ENCODE measurements at regions not wholly inside any gene's neighbourhood (a gene's known extent, or its start where the extent isn't known, plus 50 kb on each side); places are given as distances from the start of the nearest gene placed in this dataset.

DNA sequence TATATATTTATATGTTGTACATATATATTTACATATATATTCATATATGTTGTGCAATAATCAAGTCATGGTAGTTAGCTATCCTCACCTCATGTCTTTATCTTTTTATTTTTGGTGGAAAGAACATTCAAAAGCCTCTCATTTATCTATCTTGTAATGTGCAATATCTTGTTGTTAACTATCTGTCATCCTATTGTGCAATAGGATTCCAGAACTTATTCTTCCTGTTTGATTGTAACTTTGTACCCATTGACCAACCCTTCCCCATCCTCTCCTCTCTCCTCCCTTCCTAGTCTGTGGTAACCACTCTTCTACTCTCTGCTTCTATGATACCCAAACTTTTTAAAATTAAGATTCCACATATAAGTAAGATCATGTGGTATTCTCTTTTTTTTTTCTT lies 115.6 kb upstream of the PDGFD start:
- Histone ChIP-seq H3K4ac (ENCODE audit: low read depth, low read length) (no peak overlapping the region), H2AK9ac (replicated peaks; ENCODE audit: low read depth, low read length, poor library complexity) (no peak overlapping the region), H2BK20ac (ENCODE audit: low read depth, low read length) (no peak overlapping the region), H2AFZ (replicated peaks; ENCODE audit: low read length, poor library complexity) (no peak overlapping the region), H2BK120ac (ENCODE audit: low read depth, low read length) (no peak overlapping the region), H3K4me2 (ENCODE audit: low read depth, low read length) (no peak overlapping the region), H2AK5ac (ENCODE audit: low read depth, low read length) (no peak overlapping the region), H4K5ac (ENCODE audit: low read depth, low read length) (no peak overlapping the region), H4K91ac (ENCODE audit: insufficient read depth, low read depth, low read length) (no peak overlapping the region), H3K56ac (ENCODE audit: extremely low read depth, insufficient read depth, low read length) (no peak overlapping the region), H3K9ac (ENCODE audit: low read depth, low read length) (no peak overlapping the region), H3K4me1 (ENCODE audit: control insufficient read depth, insufficient read depth, low read length) (no peaks in the 10 kb centered on the region), H3K23ac (ENCODE audit: low read depth, low read length) (no peak overlapping the region), H3K4me3 (ENCODE audit: insufficient read depth, low read depth, low read length) (no peak overlapping the region), H3K27me3 (ENCODE audit: control insufficient read depth, insufficient read depth, low read length) (no peaks in the 10 kb centered on the region), H2BK15ac (ENCODE audit: low read depth, low read length) (no peak overlapping the region), H4K8ac (ENCODE audit: low read depth in 2 of 2, low read length in 2 of 2) (no peak overlapping the region), H3K18ac (ENCODE audit: low read depth, low read length) (no peak overlapping the region), H4K20me1 (ENCODE audit: insufficient read depth, low read length) (no peaks in the 10 kb centered on the region), H3K79me1 (ENCODE audit: low read depth in 1 of 2, low read length in 2 of 2) (no peaks in the 10 kb centered on the region), H2BK5ac (ENCODE audit: low read depth, low read length, poor library complexity, severe bottlenecking) (no peak overlapping the region), H3K36me3 (ENCODE audit: control insufficient read depth, insufficient read depth, low read length) (no peaks in the 10 kb centered on the region), H3K9me3 (ENCODE audit: control insufficient read depth, insufficient read depth, low read length) (no peaks in the 10 kb centered on the region), H3K27ac (ENCODE audit: insufficient read depth, low read length) (no peak overlapping the region), H3K9me1 (ENCODE audit: insufficient read depth, low read length) (no peaks in the 10 kb centered on the region), H3K14ac (replicated peaks; ENCODE audit: low read depth, low read length) (no peak overlapping the region)
- no TSS peak for BruUV-seq (replicated peaks)
- no peak for ATAC-seq (ENCODE audit: low read depth)
- TF ChIP-seq BHLHE40 (IDR thresholded peaks at IDR 0.05; ENCODE audit: low read depth, low read length) (no peak), CEBPB (IDR thresholded peaks at IDR 0.05; ENCODE audit: low read depth, low read length) (peak; percentile 85), MAZ (IDR thresholded peaks at IDR 0.05; ENCODE audit: borderline replicate concordance, low read depth, low read length) (no peak), POLR2A (IDR thresholded peaks at IDR 0.05; ENCODE audit: low read depth, low read length) (no peak), MAFK (IDR thresholded peaks at IDR 0.05; ENCODE audit: low read depth, low read length) (no peak)
- in situ Hi-C loops (cut with MboI; ENCODE audit: low sequenced_read_pairs) (no loop called here), intact Hi-C loops (cut with micrococcal nuclease) (no loop called here), dilution Hi-C loops (cut with HindIII; ENCODE audit: low sequenced_read_pairs, unreplicated experiment) (no loop called here)
- ChIA-PET POLR2A (ENCODE audit: unreplicated experiment) (no interaction called here), CTCF (no interaction called here)
- DNase-seq = no peak

All from IMR-90 (cell line).